GM12865 (cell line): ENCODE measurements at regions not wholly inside any gene's neighbourhood (a gene's known extent, or its start where the extent isn't known, plus 50 kb on each side); places are given as distances from the start of the nearest gene placed in this dataset.

ENCODE experiments used
- DNase-seq: peaks from one replicate; pipeline ENCODE4 v3.0.0; 2010; ENCODE audit warnings: low read depth
- H3K4me3 ChIP-seq: 2 replicates; pipeline ENCODE4 v1.5.1; 2011; ENCODE audit warnings: mild to moderate bottlenecking, low read depth, low read length, control low read depth
- CTCF ChIP-seq: IDR thresholded peaks from 2 replicates; pipeline ENCODE4 v1.5.1; 2011; ENCODE audit warnings: low read length, control low read depth, low read depth, inconsistent platforms; ENCODE audit not compliant: insufficient read depth; ENCODE audit errors: missing control alignments

GRCh38 chr12:128007250-128007649 is 259.7 kb upstream of the TMEM132C start:
- no peak overlapping the region for H3K4me3 ChIP-seq
- DNase-seq, result no peak
- TF ChIP-seq CTCF, result no peak

- no peak for TF ChIP-seq CTCF
- DNase-seq, result no peak
- no peak overlapping the region for H3K4me3 ChIP-seq
These were observed 258.6 kb upstream of the TMEM132C start for GRCh38 chr12:128008341-128008740.

GRCh38 chr12:128009108-128009507 is 257.9 kb upstream of the TMEM132C start:
- no peak for DNase-seq
- no peak for TF ChIP-seq CTCF
- no peak overlapping the region for H3K4me3 ChIP-seq

- no peak for TF ChIP-seq CTCF
- DNase-seq, result no peak
- no peak overlapping the region for H3K4me3 ChIP-seq
These were observed 254.9 kb upstream of the TMEM132C start for GRCh38 chr12:128012110-128012509.

- no peak for DNase-seq
- no peak for TF ChIP-seq CTCF
- no peak overlapping the region for H3K4me3 ChIP-seq
These were observed 251.7 kb upstream of the TMEM132C start for GRCh38 chr12:128015276-128015675.

GRCh38 chr12:128018067-128018466 is 248.9 kb upstream of the TMEM132C start:
- no peak overlapping the region for H3K4me3 ChIP-seq
- no peak for DNase-seq
- no peak for TF ChIP-seq CTCF

GRCh38 chr12:128019996-128020544 is 246.9 kb upstream of the TMEM132C start:
- no peak for TF ChIP-seq CTCF
- no peak for DNase-seq
- no peak overlapping the region for H3K4me3 ChIP-seq
